Astrocyte of the spinal cord (primary cell): ENCODE measurements at regions not wholly inside any gene's neighbourhood (a gene's known extent, or its start where the extent isn't known, plus 50 kb on each side); places are given as distances from the start of the nearest gene placed in this dataset.
"Not testable (repeated sequence)": the region's sequence is repeated elsewhere in the genome, so short reads cannot be mapped to it uniquely, and the experiment has no call there.

Experiments used
- DNase-seq: peaks from one replicate; pipeline ENCODE4 v3.0.0; 2011; ENCODE audit warnings: low read depth, low spot score
- H3K4me3 ChIP-seq: 2 replicates; pipeline ENCODE4 v1.5.1; 2011; ENCODE audit warnings: low read depth, mild to moderate bottlenecking, low read length, moderate library complexity
- in situ Hi-C: cut with HindIII; loops from 2 replicates; pipeline ENCODE4 v1.10.0; 2017; ENCODE audit warnings: low sequenced_read_pairs
- TF ChIP-seq, protein P1 (sequence below): IDR thresholded peaks from 2 replicates; pipeline ENCODE4 v1.5.1; 2012; ENCODE audit warnings: low read depth, mild to moderate bottlenecking, low read length, inconsistent platforms

DNA sequence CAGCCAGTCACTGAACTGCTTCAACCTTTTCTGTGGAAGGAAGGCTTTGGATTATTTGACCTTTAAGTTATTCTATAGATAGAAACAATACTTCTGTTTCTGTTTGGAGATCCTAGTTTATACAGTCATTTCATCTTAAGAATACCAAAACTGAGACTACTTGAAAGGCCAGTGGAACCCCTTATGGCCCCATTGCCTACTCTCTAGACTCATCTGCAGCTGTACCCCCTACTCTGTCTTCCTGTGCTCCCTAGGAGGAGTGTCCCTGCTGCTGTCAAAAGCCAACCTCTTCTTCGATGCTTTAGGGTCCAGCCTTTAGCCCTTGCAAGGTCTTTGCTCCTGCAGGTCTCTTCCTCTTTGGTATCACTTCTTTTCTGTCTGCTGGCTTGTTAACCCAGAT lies 169.6 kb downstream of the EDEM1 start:
- TF ChIP-seq, protein P1, sequence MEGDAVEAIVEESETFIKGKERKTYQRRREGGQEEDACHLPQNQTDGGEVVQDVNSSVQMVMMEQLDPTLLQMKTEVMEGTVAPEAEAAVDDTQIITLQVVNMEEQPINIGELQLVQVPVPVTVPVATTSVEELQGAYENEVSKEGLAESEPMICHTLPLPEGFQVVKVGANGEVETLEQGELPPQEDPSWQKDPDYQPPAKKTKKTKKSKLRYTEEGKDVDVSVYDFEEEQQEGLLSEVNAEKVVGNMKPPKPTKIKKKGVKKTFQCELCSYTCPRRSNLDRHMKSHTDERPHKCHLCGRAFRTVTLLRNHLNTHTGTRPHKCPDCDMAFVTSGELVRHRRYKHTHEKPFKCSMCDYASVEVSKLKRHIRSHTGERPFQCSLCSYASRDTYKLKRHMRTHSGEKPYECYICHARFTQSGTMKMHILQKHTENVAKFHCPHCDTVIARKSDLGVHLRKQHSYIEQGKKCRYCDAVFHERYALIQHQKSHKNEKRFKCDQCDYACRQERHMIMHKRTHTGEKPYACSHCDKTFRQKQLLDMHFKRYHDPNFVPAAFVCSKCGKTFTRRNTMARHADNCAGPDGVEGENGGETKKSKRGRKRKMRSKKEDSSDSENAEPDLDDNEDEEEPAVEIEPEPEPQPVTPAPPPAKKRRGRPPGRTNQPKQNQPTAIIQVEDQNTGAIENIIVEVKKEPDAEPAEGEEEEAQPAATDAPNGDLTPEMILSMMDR: no peak
- in situ Hi-C loops: no loop called here
- H3K4me3 ChIP-seq: no peak overlapping the region
- no peak for DNase-seq

DNA sequence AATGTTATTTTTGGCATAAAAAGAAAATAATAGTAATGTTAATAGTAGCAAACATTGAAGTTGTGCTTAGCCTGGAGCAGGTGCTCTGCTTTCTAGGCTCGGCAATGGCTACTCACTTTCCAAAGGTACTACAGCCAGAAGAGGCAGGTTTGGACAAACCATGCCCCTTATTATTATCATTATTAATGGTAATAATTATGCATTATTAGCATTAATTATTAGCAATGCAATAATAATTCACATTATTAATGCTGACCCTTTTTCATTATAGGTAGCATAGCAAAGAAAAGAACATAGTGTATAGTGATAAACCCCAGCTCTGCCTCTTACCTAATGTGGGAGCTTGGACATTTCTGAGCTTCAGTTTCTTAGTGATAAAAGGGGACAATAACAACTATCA lies 171.4 kb downstream of the EDEM1 start:
- TF ChIP-seq, protein P1: no peak

DNA sequence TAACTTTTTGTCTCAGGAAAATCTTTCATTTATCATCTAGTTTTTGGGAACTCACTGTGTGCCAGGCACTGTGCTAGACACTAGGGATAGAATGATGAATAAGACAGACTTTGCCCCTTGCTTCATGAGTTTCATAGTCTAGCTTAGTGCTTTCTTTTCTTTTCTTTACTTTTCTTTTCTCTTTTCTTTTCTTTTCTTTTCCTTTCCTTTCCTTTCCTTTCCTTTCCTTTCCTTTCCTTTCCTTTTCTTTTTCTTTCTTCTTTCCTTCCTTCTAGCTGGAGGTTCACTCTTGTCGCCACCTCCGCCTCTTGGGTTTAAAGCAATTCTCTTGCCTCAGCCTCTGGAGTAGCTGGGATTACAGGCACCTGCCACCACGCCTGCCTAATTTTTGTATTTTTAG lies 172.9 kb downstream of the EDEM1 start:
- TF ChIP-seq, protein P1: no peak
- in situ Hi-C loops: no loop called here
- H3K4me3 ChIP-seq: no peak overlapping the region
- no peak for DNase-seq

More for the DNA sequence above, 171.4 kb downstream of the EDEM1 start:
- no peak for DNase-seq
- H3K4me3 ChIP-seq: no peak overlapping the region
- in situ Hi-C loops: no loop called here

DNA sequence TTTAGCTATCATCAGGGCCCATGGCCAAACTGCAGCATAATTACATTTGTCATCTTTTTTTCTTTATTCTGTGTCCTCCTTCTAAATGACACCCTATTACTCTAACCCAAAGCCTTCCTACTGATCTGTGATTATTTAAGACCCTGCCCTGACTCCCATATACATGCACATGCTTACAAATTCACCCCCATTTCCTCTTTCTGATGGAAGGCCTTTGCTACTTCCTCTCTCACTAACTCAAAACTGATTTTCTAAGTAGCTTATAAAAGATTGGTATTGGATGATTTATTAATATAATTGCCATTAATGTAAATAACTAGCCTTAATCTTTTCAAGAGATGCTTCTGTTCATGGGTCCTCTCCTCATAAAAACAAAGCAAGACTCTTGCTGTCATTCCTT lies 179.2 kb downstream of the EDEM1 start:
- in situ Hi-C loops: no loop called here
- TF ChIP-seq, protein P1: no peak
- no peak for DNase-seq
- H3K4me3 ChIP-seq: no peak overlapping the region

DNA sequence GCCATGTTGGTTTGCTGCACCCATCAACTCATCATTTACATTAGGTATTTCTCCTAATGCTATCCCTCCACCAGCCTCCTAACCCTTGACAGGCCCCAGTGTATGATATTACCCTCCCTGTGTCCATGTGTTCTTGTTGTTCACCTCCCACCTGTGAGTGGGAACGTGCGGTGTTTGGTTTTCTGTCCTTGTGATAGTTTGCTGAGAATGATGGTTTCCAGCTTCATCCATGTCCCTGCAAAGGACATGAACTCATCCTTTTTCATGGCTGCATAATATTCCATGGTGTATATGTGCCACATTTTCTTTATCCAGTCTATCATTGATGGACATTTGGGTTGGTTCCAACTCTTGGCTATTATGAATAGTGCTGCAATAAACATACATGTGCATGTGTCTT lies 184.0 kb downstream of the EDEM1 start:
- in situ Hi-C loops, H3K4me3 ChIP-seq, DNase-seq: not testable (repeated sequence)

DNA sequence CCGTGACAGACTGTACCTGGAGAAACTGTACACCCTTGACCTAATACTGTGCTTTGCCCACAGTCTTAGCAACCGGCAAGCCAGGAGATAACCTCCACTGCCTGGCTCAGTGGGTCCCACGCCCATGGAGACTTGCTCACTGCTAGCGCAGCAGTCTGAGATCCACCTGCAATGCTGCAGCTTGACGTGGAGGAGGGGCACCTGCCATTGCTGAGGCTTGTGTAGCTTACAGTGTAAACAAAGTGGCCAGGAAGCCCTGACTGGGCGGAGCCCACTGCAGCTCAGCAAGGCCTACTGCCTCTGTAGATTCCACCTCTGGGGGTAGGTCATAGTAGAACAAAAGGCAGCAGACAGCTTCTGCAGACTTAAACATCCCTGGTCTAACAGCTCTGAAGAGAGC lies 189.3 kb downstream of the EDEM1 start:
- TF ChIP-seq, protein P1: no peak
- no peak for DNase-seq
- in situ Hi-C loops: no loop called here
- H3K4me3 ChIP-seq: no peak overlapping the region

DNA sequence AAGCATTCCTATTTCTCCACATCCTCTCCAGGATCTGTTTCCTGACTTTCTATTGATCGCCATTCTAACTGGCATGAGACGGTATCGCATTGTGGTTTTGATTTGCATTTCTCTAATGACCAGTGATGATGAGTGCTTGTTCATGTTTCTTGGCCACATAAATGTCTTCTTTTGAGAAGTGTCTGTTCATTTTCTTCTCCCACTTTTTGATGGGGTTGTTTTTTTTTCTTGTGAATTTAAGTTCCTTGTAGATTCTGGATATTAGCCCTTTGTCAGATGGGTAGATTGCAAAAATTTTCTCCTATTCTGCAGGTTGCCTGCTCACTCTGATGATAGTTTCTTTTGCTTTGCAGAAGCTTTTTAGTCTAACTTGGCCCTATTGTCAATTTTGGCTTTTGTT lies 191.8 kb downstream of the EDEM1 start:
- DNase-seq, H3K4me3 ChIP-seq, in situ Hi-C loops: not testable (repeated sequence)

DNA sequence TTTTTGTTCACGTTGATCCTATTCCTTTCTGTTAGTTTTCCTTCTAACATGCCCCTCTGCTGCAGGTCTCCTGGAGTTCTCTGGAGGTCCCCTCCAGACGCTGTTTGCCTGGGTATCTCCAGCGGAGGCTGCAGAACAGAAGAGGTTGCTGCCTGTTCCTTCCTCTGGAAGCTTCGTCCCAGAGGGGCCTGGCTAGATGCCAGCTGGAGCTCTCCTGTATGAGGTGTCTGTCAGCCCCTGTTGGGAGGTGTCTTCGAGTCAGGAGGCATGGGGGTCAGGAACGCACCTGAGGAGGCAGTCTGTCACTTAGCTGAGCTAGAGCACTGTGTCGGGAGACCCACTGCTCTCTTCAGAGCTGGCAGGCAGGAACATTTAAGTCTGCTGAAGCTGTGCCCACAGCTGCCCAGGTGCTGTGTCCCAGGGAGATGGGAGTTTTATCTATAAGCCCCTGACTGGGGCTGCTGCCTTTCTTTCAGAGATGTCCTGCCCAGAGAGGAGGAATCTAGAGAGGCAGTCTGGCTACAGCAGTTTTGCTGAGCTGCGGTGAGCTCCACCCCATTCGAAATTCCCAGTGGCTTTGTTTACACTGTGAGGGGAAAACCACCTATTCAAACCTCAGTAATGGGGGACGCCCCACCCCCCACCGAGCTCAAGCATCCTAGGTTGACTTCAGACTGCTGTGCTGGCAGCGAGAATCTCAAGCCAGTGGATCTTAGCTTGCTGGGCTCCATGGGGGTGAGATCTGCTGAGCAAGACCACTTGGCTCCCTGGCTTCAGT lies 196.2 kb downstream of the EDEM1 start:
- H3K4me3 ChIP-seq, in situ Hi-C loops, DNase-seq: not testable (repeated sequence)
